ENCODE measurements at regions not wholly inside any gene's neighbourhood (a gene's known extent, or its start where the extent isn't known, plus 50 kb on each side); places are given as distances from the start of the nearest gene placed in this dataset.

DNA sequence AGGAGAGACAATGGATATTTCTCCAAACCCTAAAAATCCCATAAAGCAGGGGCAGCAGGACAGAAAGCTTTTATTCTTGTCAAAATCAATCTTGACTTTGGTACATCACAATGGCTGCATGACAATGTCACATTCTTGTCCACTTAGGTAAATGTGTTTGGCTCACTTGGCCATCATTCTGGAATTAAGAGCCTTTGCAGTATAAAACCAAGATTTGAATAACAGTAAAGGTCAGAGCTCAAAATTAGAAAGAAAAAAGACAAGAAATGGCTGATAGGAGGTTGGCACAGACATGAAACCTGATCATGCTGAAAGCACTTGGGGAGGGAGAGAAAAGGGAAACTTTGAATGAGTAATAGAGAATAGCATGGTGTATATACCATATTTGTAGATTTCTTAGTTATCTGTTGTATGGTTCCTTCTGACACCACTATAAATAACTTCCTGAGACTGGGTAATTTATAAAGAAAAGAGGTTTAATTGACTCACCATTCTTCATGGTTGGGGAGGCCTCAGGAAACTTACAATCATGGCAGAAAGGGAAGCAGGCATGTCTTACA lies 158.5 kb upstream of the SGO1 start:
- Histone ChIP-seq H3K4me1 (peaks cover 0 to 7% (median 3%) of the 10 kb centered on the region in 4 donors), H3K27me3 (no peaks in the 10 kb centered on the region), H3K27ac (no peak overlapping the region), H3K9me3 (no peaks in the 10 kb centered on the region), H3K36me3 (no peaks in the 10 kb centered on the region), H3K4me3 (no peak overlapping the region)
- no peak for DNase-seq
- TF ChIP-seq, protein P1, sequence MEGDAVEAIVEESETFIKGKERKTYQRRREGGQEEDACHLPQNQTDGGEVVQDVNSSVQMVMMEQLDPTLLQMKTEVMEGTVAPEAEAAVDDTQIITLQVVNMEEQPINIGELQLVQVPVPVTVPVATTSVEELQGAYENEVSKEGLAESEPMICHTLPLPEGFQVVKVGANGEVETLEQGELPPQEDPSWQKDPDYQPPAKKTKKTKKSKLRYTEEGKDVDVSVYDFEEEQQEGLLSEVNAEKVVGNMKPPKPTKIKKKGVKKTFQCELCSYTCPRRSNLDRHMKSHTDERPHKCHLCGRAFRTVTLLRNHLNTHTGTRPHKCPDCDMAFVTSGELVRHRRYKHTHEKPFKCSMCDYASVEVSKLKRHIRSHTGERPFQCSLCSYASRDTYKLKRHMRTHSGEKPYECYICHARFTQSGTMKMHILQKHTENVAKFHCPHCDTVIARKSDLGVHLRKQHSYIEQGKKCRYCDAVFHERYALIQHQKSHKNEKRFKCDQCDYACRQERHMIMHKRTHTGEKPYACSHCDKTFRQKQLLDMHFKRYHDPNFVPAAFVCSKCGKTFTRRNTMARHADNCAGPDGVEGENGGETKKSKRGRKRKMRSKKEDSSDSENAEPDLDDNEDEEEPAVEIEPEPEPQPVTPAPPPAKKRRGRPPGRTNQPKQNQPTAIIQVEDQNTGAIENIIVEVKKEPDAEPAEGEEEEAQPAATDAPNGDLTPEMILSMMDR (IDR thresholded peaks at IDR 0.05), result no peak
- intact Hi-C loops (cut with DNase I; ENCODE audit: low total_unique reads), result no loop called here

DNA sequence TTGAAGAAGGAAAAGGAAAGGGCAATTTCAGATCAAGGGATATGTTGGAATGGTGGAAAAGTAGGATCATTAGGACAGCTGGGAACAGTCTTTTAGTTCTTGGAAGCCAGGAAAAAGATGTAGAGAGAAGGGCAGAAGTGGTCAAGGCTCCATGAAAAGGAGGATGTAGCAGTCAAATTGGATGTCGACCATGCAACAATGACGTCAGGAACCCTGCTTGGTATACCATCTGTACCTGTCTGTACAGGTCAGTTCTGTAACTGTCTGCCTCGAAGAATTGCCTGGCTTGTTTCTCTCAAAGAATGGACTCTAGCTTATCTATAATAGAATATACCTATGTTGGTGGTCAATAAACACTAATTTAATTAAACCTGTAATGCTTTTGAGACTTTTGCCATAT lies 157.8 kb upstream of the SGO1 start:
- peaks cover 0 to 7% (median 3%) of the 10 kb centered on the region in 4 donors for H3K4me1 ChIP-seq
- DNase-seq, result no peak
- no peak overlapping the region for H3K27ac ChIP-seq
- H3K27me3 ChIP-seq, result no peaks in the 10 kb centered on the region
- TF ChIP-seq EP300 (IDR thresholded peaks at IDR 0.05), result no peak
- no peak for TF ChIP-seq POLR2A (IDR thresholded peaks at IDR 0.05)
- TF ChIP-seq POLR2AphosphoS5 (IDR thresholded peaks at IDR 0.05), result no peak
- TF ChIP-seq, protein P1 (IDR thresholded peaks at IDR 0.05), result no peak
- H3K4me3 ChIP-seq, result no peak overlapping the region
- H3K36me3 ChIP-seq, result no peaks in the 10 kb centered on the region
- intact Hi-C loops (cut with DNase I; ENCODE audit: low total_unique reads), result no loop called here
- H3K9me3 ChIP-seq, result no peaks in the 10 kb centered on the region
- 86 to 97% (median 95%) methylated on average over 3 of the region's 3 CpGs for WGBS, 5 donors

DNA sequence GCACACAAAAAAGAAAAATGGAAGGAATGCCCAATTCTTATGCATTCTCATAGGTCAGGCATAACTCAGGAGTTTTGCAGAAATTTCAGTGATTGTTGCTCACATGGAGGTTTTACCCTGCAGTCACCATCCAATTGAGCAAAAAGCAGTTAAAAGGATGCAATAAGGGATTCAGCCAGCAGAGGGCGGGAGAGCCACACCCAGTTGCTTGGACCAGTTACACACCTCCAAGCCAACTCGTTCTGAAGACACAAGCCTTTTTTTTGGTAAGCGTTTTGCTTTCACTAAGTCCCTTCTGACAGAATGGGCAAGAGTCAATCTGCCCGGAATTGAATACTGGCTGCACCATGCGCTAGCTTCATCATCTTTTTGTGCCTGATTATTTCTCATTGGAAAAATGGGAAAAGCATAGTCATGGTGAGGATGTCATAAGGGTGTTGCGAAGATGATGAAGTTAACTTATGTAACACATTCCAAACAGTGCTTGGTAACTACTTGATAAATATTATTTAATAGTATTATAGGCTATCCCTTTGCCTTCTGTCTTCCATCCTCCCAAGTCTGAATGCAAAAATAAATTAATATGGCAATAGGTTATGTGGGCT lies 154.4 kb upstream of the SGO1 start:
- DNase-seq, result peak; percentile 78 to 91
- Histone ChIP-seq H3K9me3 (no peaks in the 10 kb centered on the region), H3K27me3 (no peaks in the 10 kb centered on the region), H3K4me1 (peaks cover 0 to 7% (median 6%) of the 10 kb centered on the region in 4 donors), H3K4me3 (no peak overlapping the region), H3K27ac (no peak overlapping the region), H3K36me3 (no peaks in the 10 kb centered on the region)
- intact Hi-C loops (cut with DNase I; ENCODE audit: low total_unique reads), result no loop called here
- 26 to 31% (median 30%) methylated on average over 6 of the region's 6 CpGs for WGBS, 5 donors
- TF ChIP-seq EP300 (IDR thresholded peaks at IDR 0.05), result no peak
- no peak for TF ChIP-seq POLR2A (IDR thresholded peaks at IDR 0.05)
- TF ChIP-seq, protein P1 (IDR thresholded peaks at IDR 0.05), result peak in 5 of 7 experiments; percentile 77 to 86 (median 80)
- no peak for TF ChIP-seq POLR2AphosphoS5 (IDR thresholded peaks at IDR 0.05)

DNA sequence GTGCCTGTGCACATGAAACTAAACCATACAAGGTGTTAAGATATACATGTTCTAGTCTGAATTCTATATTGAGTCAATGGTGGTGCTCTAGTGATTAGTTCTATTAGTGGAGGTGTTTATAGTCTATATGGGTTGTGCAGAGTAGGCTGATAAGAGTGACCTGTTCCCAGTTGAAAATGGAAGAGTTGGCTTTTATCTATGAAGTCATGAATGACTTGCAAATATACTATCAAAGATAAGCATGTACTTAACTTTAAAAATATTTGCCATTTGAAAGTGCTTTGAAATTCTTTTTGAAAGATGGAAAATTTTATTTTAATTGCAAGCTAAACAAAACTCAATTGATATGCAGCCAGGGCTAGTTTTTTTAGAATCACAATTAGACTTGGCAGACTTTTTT lies 150.6 kb upstream of the SGO1 start:
- DNase-seq, result peak in 1 of 2 donors; percentile 16
- TF ChIP-seq EP300 (IDR thresholded peaks at IDR 0.05) (no peak), POLR2AphosphoS5 (IDR thresholded peaks at IDR 0.05) (peak in 1 of 3 donors; percentile 12), POLR2A (IDR thresholded peaks at IDR 0.05) (no peak)

DNA sequence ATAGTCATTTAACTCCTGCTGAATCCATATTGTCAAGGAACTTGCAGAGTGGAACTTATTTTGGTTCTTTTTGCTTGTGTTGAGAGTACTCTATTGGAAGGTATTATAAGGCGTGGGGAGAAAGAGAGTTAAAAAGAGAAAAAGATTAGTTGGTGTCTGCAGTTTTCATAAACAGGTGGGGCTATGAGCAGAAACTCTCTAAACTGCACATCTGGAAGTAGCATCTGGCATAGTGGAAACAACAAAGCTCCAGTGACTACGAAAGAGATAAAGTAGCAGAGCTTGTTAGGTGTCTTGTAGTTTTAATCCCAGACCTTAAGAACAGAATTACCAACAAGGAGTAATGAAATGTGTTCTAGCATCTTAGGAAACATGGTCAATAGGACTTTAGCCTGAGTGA lies 148.8 kb upstream of the SGO1 start:
- no peak overlapping the region for H3K27ac ChIP-seq

More for the DNA sequence above, 150.6 kb upstream of the SGO1 start:
- H3K27ac ChIP-seq, result peak overlapping the region in 4 of 5 donors; percentile 18 to 73 (median 40)
- peaks cover 0 to 7% (median 6%) of the 10 kb centered on the region in 4 donors for H3K4me1 ChIP-seq
- no peaks in the 10 kb centered on the region for H3K27me3 ChIP-seq
- intact Hi-C loops (cut with DNase I; ENCODE audit: low total_unique reads), result no loop called here
- no peaks in the 10 kb centered on the region for H3K9me3 ChIP-seq
- H3K36me3 ChIP-seq, result no peaks in the 10 kb centered on the region
- H3K4me3 ChIP-seq, result no peak overlapping the region

More for the DNA sequence above, 148.8 kb upstream of the SGO1 start:
- WGBS, 5 donors, result 81 to 88% (median 83%) methylated on average over 2 of the region's 2 CpGs
- H3K36me3 ChIP-seq, result no peaks in the 10 kb centered on the region
- H3K4me1 ChIP-seq, result peaks cover 0 to 5% (median 0%) of the 10 kb centered on the region in 4 donors
- intact Hi-C loops (cut with DNase I; ENCODE audit: low total_unique reads), result no loop called here
- no peaks in the 10 kb centered on the region for H3K27me3 ChIP-seq
- no peak overlapping the region for H3K4me3 ChIP-seq
- no peaks in the 10 kb centered on the region for H3K9me3 ChIP-seq
- TF ChIP-seq POLR2A (IDR thresholded peaks at IDR 0.05), result no peak
- TF ChIP-seq EP300 (IDR thresholded peaks at IDR 0.05), result no peak
- TF ChIP-seq, protein P1 (IDR thresholded peaks at IDR 0.05), result no peak
- TF ChIP-seq POLR2AphosphoS5 (IDR thresholded peaks at IDR 0.05), result no peak
- DNase-seq, result no peak
